Head of caudate nucleus (tissue), 42 donors: ENCODE measurements at regions not wholly inside any gene's neighbourhood (a gene's known extent, or its start where the extent isn't known, plus 50 kb on each side); places are given as distances from the start of the nearest gene placed in this dataset.

Experiments used
- DNase-seq, 42 donors: peaks; one replicate each; pipeline versions ENCODE4 v3.0.0 to v3.0.0-alpha.2; 2020 to 2021; ENCODE audit warnings: mixed read lengths in 7 of 42
- intact Hi-C: fragments of 100-400 bp; cut with DNase I; formaldehyde crosslinking; loops from one replicate; pipeline ENCODE4 v1.15.0; 2022

DNA sequence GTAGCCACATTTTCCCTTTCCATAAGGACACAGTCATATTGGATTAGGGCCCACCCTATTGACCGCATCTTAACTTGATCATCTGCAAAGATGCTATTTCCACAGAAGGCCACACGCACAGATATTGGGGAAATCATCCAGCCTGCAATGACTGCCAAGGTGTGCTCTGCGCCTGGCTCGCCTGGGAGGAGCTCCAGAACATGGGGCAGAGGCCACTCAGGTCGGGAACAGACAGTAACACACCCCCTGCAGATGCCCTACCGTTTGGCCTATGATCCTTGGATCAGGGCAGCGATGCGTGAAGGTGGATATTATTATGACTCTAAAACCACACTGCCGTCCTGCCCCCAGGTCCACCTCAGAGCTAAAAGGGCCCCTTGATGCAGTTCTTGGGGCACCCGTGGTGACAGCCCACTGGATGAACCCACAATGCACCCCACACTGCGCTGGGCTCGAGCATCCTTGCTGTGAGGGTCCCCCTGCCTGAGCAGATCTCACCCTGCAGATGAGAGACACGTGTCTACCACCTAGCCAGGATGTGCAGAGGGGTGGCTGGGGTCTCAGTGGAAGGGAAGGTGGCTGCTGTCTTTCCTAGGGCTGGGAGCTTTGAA lies 72.9 kb upstream of the ZNF516 start:
- DNase-seq, result peak in 1 of 42 donors; percentile 31
- intact Hi-C loops, result no loop called here

DNA sequence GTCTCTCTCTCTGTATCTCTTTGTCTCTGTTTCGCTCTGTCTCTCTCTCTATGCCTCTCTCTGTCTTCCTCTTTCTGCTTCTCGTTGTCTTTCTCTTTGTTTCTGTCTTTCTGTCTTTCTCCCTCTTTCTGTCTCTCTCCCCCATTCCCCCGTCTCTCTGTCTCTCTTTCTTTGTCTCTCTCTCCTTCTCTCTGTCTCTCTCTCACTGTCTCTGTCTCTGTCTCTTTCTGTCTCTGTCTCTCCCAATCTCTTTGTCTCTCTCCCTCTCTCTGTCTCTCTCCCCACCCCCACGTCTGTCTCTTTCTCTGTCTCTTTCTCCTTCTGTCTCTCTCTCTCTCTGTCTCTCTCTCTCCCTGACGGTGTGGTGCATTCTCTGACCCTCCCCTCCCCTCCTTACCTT lies 71.9 kb upstream of the ZNF516 start:
- intact Hi-C loops, result no loop called here
- no peak for DNase-seq

GRCh38 chr18:76565238-76566173 lies 70.5 kb upstream of the ZNF516 start:
- DNase-seq, result peak; percentile 5 to 80 (median 38)
- intact Hi-C loops, result no loop called here

GRCh38 chr18:76564655-76565237 lies 69.7 kb upstream of the ZNF516 start:
- intact Hi-C loops, result no loop called here
- DNase-seq, result peak in 1 of 42 donors; percentile 40

- peak in 2 of 42 donors; percentile 11 to 27 for DNase-seq
- intact Hi-C loops, result no loop called here
Observed at GRCh38 chr18:76564117-76564516, 69.1 kb upstream of the ZNF516 start.

DNA sequence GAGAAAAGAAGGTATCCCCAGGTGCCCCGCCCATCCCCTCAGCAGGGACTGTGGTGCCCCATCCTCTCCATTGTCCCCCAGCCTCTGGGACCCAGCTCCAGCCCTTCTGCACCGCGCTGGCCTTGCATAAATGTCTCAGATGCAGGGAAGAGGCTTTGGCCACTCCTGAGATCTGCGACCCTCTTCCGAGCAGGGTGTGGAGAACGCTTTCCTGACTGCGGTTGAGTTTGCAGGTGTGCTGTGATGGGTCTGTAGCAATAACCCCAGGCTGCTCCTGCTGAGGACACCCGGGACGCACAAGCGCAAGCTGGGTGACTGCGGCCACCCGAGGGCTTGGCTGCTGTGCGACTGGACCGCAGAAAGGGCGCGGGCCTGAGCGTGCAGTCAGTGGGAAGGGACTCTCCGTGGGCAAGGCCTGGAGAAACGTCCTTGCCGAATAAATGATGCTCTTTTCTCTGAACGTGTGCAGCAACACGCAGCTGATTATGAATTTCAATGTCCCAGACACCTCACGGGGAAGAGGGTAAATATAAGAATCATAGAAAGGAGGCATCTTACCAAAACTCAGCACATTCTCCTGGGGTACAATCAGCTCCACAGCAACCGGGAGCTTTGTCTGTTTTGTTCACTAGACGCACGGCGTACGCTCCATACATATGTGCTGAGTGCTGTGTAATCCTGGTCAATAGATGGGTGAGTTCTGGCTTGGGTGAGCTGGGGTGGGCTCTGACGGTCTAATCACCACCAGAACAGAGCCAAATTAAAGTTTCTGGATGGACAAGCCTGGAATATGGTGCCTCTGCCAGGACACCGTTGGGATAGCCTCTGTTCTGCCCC lies 67.5 kb upstream of the ZNF516 start:
- DNase-seq, result peak in 1 of 42 donors; percentile 34
- intact Hi-C loops, result no loop called here

DNA sequence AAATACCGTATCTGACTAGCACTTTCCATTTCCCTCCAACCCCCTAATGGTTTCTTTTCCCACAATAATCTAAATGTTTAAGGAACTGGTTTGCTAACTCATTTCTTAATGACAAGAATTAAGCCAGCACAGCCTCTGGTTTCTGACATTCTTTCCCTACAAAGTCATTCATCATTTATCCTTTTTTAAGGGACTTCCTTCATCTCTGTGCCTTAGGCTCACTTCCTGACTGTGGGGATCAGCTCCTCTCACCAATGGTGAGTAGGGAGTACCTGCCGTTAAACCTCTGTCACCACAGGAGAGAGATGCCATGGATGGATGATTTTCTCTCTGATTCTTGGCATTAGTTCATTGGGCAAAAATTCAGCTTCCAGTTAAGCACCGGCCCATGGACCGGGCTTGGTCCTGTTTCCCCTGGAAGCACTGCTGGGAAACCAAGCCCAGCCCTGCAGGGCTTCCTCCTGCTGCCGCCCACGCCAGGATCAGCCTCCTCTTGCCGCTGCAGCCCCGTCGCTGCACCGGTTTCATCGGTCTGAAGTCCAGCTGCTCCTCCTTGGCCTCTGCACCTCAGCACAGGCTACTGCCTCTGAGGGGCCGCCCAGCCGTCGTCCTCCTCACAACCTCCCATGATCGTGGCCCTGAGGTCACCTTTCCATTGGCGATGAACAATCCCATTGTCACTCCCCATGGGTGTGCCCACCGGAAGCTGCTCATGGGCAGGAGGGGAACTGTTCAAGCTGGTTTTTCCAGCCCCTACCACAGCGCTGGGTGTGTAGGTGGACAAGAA lies 64.0 kb upstream of the ZNF516 start:
- intact Hi-C loops, result no loop called here
- DNase-seq, result peak in 1 of 42 donors; percentile 33

GRCh38 chr18:76557026-76557575 lies 62.1 kb upstream of the ZNF516 start:
- intact Hi-C loops, result no loop called here
- DNase-seq, result peak in 1 of 42 donors; percentile 22

DNA sequence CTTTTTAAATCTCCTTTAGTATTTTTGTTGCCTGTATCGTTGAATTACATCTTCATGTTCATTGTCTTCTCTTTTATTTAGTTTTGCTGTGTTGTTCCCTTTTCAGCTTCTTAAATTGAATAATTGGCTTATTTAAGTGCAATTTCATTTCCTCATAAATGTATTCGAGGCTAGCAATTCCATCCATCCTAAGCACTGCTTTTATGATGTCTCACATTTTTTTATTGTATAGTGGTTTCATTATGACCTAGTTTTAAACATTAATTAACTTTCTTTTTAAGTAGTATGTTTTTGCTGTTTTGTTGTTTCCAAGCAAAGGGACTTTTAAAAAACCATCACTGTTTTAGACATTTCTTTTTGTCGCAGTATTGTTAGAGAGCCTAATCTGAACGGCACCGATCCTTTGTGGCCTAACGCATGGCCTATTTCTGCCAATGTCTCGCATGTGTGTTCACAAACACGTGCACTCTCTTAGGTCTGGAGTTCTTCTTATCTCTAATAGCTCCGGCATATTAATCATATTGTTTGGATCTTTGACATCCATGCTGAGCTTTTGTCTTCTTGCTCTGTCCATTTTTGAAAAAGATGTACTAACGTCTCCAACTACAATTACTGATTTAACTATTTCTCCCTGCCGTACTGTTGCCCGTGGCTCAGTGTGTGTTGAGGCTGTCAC lies 59.6 kb upstream of the ZNF516 start:
- intact Hi-C loops, result no loop called here
- peak in 1 of 42 donors; percentile 31 for DNase-seq

- intact Hi-C loops, result no loop called here
- peak in 1 of 42 donors; percentile 37 for DNase-seq
Observed at GRCh38 chr18:76553715-76554546, 58.9 kb upstream of the ZNF516 start.

GRCh38 chr18:76548541-76548940 lies 53.5 kb upstream of the ZNF516 start:
- no peak for DNase-seq
- intact Hi-C loops, result no loop called here

- DNase-seq, result no peak
Observed at GRCh38 chr18:76547296-76547695, 52.3 kb upstream of the ZNF516 start.

DNA sequence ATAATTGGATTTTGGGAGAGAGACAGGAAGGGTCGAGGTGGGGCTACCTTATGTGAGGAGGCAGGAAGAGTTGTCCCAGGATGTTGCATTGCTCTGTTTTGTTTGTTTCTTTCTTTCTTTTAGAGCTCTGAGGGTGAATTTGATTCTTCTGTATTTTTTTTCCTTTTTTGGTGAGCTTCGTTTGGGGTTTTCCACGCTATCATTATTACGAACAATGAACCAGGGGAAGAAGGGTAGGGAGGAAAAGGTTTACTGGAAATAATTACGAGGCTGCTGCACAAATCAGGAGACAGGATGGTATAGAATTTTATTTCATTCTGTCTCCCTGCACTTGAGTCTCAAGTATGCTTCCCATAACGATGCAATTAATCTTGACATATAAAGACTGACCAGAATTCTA lies 51.4 kb upstream of the ZNF516 start:
- peak in 1 of 42 donors; percentile 16 for DNase-seq
- intact Hi-C loops, result no loop called here

More at GRCh38 chr18:76547296-76547695, 52.3 kb upstream of the ZNF516 start:
- intact Hi-C loops, result no loop called here

DNA sequence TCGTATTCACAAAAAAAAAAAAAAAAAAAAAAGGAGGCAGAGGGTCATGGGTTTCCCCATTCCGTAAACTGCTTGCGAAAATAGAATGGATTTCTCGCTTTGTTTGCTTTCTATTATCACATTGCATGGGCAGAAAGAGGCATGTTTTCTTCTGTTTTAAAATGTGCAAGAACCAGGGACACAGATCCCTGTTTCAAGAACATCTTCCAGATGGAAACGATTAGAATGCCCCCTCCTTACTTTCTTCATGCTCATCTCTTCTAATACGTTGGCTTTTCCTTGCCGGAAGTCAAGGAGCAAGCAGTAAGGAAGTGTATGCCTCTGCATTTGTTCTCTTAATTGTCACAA lies 51.0 kb upstream of the ZNF516 start:
- DNase-seq, result no peak
- intact Hi-C loops, result no loop called here

DNA sequence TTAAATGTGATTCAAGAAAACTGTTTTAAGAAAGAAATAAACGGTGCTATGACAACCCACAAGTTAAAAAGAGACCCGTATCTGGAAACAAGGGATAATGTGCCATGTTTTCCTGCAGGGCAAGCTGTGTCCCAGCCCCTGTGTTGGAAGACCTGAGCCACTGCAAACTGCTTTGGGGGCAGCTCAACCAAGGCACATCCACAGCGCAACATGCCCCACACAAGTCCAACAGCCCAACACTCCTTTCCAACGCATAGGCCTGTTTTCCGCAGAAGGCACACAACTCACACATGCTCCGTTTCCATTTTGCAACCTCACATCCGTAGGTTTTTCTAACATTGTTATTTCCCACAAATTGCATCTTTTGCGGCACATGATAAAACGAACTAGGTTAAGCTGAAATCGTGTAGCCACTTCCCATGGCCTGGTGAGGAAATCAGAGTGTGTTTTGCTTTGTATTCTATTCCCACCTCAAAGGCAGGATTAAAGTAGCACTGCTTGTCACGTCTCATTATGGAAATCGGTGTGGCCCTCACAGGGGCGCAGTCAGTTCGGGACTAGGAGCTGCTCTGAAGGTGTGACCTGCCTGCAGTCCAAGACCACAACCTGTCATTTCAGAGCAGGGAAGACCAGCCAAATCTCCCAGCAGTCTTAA lies 50.5 kb upstream of the ZNF516 start:
- intact Hi-C loops, result no loop called here
- DNase-seq, result peak in 1 of 42 donors; percentile 34
